Memory B cell (primary cell): ENCODE measurements at regions not wholly inside any gene's neighbourhood (a gene's known extent, or its start where the extent isn't known, plus 50 kb on each side); places are given as distances from the start of the nearest gene placed in this dataset.

ENCODE experiments used
- ATAC-seq: fragments of 150-1000 bp; cut with Tn5 transposase; 2 replicates; pipeline ENCODE4 v1.10.0; 2021; ENCODE audit warnings: low read depth, mild to moderate bottlenecking, moderate library complexity
- DNase-seq, 2 donors: peaks; one replicate each; pipeline ENCODE4 v3.0.0; 2022; ENCODE audit warnings: low spot score in 2 of 2
- H3K27ac Mint-ChIP-seq: one replicate; pipeline ENCODE4 v1.8.0; 2022; ENCODE audit warnings: mild to moderate bottlenecking, moderate library complexity, mixed read lengths
- H3K27me3 Mint-ChIP-seq: one replicate; pipeline ENCODE4 v1.8.0; 2022; ENCODE audit warnings: mixed read lengths
- H3K36me3 Mint-ChIP-seq: one replicate; pipeline ENCODE4 v1.8.0; 2022; ENCODE audit warnings: mild to moderate bottlenecking, mixed read lengths
- H3K4me1 Mint-ChIP-seq: one replicate; pipeline ENCODE4 v1.8.0; 2022; ENCODE audit warnings: mixed read lengths
- H3K4me3 Mint-ChIP-seq: one replicate; pipeline ENCODE4 v1.8.0; 2022; ENCODE audit warnings: mild to moderate bottlenecking, moderate library complexity, mixed read lengths
- H3K9me3 Mint-ChIP-seq: one replicate; pipeline ENCODE4 v1.8.0; 2022; ENCODE audit warnings: mixed read lengths

DNA sequence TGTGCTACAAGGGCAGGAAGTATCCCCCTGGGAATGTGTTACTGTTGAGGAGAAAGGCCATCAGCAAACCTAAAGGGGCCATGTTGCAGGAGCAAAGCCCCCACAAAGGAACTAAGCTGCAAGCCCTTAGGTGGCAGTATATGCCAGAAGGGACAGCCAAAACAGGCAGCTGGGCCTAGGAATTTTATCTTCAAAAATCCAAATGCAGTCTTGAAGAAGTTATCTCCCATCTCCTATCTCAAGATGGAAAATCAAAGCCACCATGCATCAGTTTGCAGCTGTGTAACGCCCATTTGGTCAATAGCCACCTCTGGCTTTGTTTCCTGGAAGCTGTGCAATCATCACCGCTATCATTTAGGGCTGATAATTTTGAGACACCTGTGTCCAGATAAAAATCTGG is 400.3 kb downstream of the ARHGEF28 start:
- H3K4me1 Mint-ChIP-seq: no peaks in the 10 kb centered on the region

GRCh38 chr5:74021126-74021525 is 395.1 kb downstream of the ARHGEF28 start:
- Mint-ChIP-seq H3K27ac (no peak overlapping the region), H3K27me3 (peaks cover 8% of the 10 kb centered on the region), H3K36me3 (no peaks in the 10 kb centered on the region), H3K9me3 (no peaks in the 10 kb centered on the region), H3K4me1 (no peaks in the 10 kb centered on the region), H3K4me3 (no peak overlapping the region)
- DNase-seq: no peak
- no peak for ATAC-seq

More for the DNA sequence above, 400.3 kb downstream of the ARHGEF28 start:
- no peak for ATAC-seq
- H3K9me3 Mint-ChIP-seq: no peaks in the 10 kb centered on the region
- H3K4me3 Mint-ChIP-seq: no peak overlapping the region
- no peaks in the 10 kb centered on the region for H3K36me3 Mint-ChIP-seq
- no peak for DNase-seq
- H3K27me3 Mint-ChIP-seq: peaks cover 5% of the 10 kb centered on the region
- H3K27ac Mint-ChIP-seq: no peak overlapping the region

DNA sequence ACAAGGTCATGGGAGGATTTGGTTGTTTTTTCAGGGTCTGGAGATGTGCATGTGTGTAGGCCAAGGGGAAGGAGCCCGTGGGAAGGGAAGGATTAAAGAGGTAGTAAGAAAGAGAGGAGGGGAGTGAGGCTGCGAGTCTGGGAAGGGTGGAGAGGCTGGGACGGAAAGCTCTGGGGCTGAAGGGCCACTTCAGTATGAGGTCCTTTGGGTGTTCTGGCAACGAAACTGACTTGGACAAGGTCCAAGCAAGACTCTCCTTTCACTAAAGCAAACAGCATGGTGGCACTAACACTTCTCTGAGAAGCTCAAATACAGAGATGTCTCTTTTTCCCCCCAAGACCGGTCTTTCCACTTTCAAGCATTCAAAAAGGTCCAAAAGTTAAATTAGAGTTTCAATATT is 394.5 kb downstream of the ARHGEF28 start:
- ATAC-seq: no peak
- no peaks in the 10 kb centered on the region for H3K9me3 Mint-ChIP-seq
- no peak for DNase-seq
- no peak overlapping the region for H3K4me3 Mint-ChIP-seq
- no peak overlapping the region for H3K27ac Mint-ChIP-seq
- no peaks in the 10 kb centered on the region for H3K4me1 Mint-ChIP-seq
- peaks cover 8% of the 10 kb centered on the region for H3K27me3 Mint-ChIP-seq
- H3K36me3 Mint-ChIP-seq: no peaks in the 10 kb centered on the region

DNA sequence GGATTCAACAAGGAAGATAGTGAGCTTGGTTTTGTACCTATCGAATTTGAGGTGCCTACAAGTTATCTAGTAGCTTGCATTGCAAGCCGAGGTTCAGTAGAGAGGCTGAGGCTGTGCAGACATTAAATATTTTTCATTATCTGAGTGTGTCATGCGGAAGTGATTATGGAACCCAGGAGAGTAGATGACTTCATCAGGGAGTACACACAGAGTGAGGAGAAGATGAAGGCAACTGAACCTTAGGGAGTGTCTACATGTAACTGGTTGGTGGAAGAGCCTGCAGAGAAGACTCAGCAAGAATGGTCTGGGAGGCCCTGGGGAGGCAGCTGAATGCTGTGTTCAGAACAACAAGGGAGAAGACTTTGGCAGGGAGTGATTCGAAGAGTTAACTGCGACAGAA is 393.9 kb downstream of the ARHGEF28 start:
- Mint-ChIP-seq H3K4me3 (no peak overlapping the region), H3K4me1 (no peaks in the 10 kb centered on the region), H3K36me3 (no peaks in the 10 kb centered on the region), H3K27ac (no peak overlapping the region), H3K27me3 (peaks cover 8% of the 10 kb centered on the region), H3K9me3 (no peaks in the 10 kb centered on the region)
- ATAC-seq: no peak
- no peak for DNase-seq

DNA sequence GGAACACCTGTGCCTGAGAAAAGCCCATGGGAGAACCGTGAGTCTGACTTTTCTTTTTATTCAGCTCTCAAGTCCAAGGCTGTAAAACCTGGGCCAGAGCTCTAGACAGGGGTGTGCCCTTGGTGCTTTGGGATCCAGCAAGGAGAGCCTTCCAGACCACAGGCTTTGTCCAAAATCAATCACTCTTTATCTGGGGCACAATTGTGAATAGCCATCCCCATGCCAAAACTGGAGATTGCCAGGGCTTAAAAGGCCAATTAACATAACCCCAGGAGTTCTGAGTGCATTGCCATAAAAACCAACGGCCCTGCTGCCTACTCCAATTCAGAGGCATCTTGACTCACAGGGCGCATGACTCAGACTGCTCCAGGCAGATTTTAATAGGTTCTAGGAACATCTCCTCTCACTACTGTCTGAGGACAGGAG is 391.8 kb downstream of the ARHGEF28 start:
- DNase-seq: no peak
- ATAC-seq: no peak
- no peaks in the 10 kb centered on the region for H3K36me3 Mint-ChIP-seq
- H3K4me3 Mint-ChIP-seq: no peak overlapping the region
- no peaks in the 10 kb centered on the region for H3K9me3 Mint-ChIP-seq
- no peak overlapping the region for H3K27ac Mint-ChIP-seq
- H3K27me3 Mint-ChIP-seq: peaks cover 7% of the 10 kb centered on the region
- no peaks in the 10 kb centered on the region for H3K4me1 Mint-ChIP-seq

GRCh38 chr5:74017112-74017511 is 391.1 kb downstream of the ARHGEF28 start:
- DNase-seq (no peak), ATAC-seq (no peak)
- Mint-ChIP-seq H3K27ac (no peak overlapping the region), H3K9me3 (no peaks in the 10 kb centered on the region), H3K4me1 (no peaks in the 10 kb centered on the region), H3K4me3 (no peak overlapping the region), H3K27me3 (peaks cover 7% of the 10 kb centered on the region), H3K36me3 (no peaks in the 10 kb centered on the region)

DNA sequence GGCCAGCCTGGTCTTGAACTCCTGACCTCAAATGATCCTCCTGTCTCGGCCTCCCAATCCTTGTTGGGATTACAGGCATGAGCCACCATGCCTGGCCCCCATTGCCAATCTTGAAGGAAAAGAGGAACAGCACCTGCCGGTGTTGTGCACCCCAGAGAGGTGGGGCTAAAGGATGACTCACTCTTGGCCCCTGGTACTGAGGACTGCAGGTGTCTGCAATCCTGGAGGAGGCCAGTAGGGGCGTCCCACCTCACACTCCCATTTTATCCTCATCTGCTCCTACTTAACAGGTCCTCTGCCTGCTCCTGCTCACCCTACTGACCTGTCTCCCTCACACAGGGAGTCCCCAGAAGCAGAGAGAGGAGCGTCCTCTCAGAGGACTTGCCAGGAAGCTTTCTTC is 390.4 kb downstream of the ARHGEF28 start:
- H3K4me3 Mint-ChIP-seq: no peak overlapping the region
- H3K36me3 Mint-ChIP-seq: no peaks in the 10 kb centered on the region
- no peak overlapping the region for H3K27ac Mint-ChIP-seq
- H3K9me3 Mint-ChIP-seq: no peaks in the 10 kb centered on the region
- peaks cover 9% of the 10 kb centered on the region for H3K27me3 Mint-ChIP-seq
- H3K4me1 Mint-ChIP-seq: no peaks in the 10 kb centered on the region
- DNase-seq (no peak), ATAC-seq (no peak)

- Mint-ChIP-seq H3K4me3 (no peak overlapping the region), H3K9me3 (no peaks in the 10 kb centered on the region), H3K36me3 (no peaks in the 10 kb centered on the region), H3K27me3 (peaks cover 9% of the 10 kb centered on the region), H3K4me1 (no peaks in the 10 kb centered on the region), H3K27ac (no peak overlapping the region)
- ATAC-seq (no peak), DNase-seq (no peak)
These were observed 389.7 kb downstream of the ARHGEF28 start for GRCh38 chr5:74015716-74016115.

DNA sequence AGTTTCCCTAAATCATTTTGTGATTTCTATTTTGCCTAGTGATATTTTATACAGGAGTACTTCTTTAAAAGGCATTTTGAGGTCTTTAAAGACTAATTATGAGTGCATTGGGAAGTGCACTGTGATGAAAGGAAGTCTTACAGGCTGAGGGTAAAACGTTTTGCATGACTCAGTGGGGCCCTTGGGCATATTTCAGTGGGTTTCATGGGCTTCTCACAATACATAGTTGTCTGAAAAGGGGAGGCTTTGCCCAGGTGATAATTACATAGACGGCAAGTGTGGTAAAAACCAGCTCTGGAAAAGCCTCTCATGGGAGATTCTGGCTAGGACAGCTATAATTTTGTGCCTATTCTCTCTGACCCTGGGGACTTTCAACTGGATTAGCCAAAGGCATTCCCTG is 387.2 kb downstream of the ARHGEF28 start:
- Mint-ChIP-seq H3K9me3 (peaks cover 3% of the 10 kb centered on the region), H3K27me3 (peaks cover 16% of the 10 kb centered on the region), H3K4me1 (no peaks in the 10 kb centered on the region), H3K4me3 (no peak overlapping the region), H3K36me3 (no peaks in the 10 kb centered on the region), H3K27ac (no peak overlapping the region)
- ATAC-seq: no peak
- no peak for DNase-seq

GRCh38 chr5:74009502-74009901 is 383.5 kb downstream of the ARHGEF28 start:
- Mint-ChIP-seq H3K4me1 (no peaks in the 10 kb centered on the region), H3K27me3 (peaks cover 18% of the 10 kb centered on the region), H3K36me3 (no peaks in the 10 kb centered on the region), H3K4me3 (no peak overlapping the region), H3K9me3 (peaks cover 3% of the 10 kb centered on the region), H3K27ac (no peak overlapping the region)
- no peak for DNase-seq
- ATAC-seq: no peak

DNA sequence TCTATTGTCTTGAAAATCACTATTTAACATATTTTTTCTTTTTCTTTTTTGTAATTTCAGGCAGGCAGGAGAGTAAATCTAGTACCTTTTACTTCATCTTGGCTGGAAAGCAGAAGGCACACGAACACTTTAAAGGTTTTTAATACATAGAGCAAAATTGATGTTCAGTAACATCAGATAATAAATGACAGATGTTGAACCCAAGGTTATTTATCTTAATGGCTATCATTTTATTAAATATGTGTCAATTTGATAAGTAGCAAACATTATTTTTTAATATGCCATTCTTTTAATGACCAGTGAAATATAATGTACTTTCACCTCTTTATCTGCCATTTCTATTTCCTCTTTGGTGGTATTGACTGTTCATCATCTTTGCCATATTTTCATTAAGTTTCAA is 381.2 kb downstream of the ARHGEF28 start:
- no peak overlapping the region for H3K27ac Mint-ChIP-seq
- H3K27me3 Mint-ChIP-seq: peaks cover 17% of the 10 kb centered on the region
- ATAC-seq: no peak
- no peaks in the 10 kb centered on the region for H3K36me3 Mint-ChIP-seq
- DNase-seq: no peak
- peaks cover 3% of the 10 kb centered on the region for H3K9me3 Mint-ChIP-seq
- H3K4me1 Mint-ChIP-seq: no peaks in the 10 kb centered on the region
- no peak overlapping the region for H3K4me3 Mint-ChIP-seq

DNA sequence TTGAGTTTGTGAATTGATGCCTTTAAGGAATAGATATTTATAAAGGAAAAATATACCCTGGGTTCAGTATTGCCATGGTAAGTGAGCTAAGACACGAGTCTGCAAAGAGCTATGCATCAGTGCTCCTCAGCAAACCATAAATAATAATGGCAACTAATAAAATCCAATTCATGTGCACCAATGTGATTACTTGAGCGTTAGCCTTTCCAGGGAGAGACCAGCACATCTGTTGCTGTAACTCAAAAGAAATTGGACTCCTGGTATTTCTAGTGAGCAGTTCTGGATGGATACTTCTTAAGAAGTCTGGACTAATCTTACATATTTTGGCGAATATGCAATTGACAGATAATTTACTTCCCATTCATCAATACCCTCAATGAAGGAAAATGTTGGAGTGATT is 373.3 kb downstream of the ARHGEF28 start:
- no peaks in the 10 kb centered on the region for H3K36me3 Mint-ChIP-seq
- DNase-seq (no peak), ATAC-seq (no peak)
- no peaks in the 10 kb centered on the region for H3K9me3 Mint-ChIP-seq
- no peak overlapping the region for H3K4me3 Mint-ChIP-seq
- no peak overlapping the region for H3K27ac Mint-ChIP-seq
- no peaks in the 10 kb centered on the region for H3K4me1 Mint-ChIP-seq
- no peaks in the 10 kb centered on the region for H3K27me3 Mint-ChIP-seq

- Mint-ChIP-seq H3K27ac (no peak overlapping the region), H3K27me3 (no peaks in the 10 kb centered on the region), H3K9me3 (peaks cover 3% of the 10 kb centered on the region), H3K36me3 (no peaks in the 10 kb centered on the region), H3K4me1 (no peaks in the 10 kb centered on the region), H3K4me3 (no peak overlapping the region)
- ATAC-seq (no peak), DNase-seq (no peak)
These were observed 372.5 kb downstream of the ARHGEF28 start for GRCh38 chr5:73998489-73998888.

- Mint-ChIP-seq H3K4me1 (no peaks in the 10 kb centered on the region), H3K9me3 (peaks cover 3% of the 10 kb centered on the region), H3K4me3 (no peak overlapping the region), H3K27ac (no peak overlapping the region), H3K36me3 (no peaks in the 10 kb centered on the region), H3K27me3 (no peaks in the 10 kb centered on the region)
- ATAC-seq (no peak), DNase-seq (no peak)
These were observed 372.0 kb downstream of the ARHGEF28 start for GRCh38 chr5:73997960-73998359.

DNA sequence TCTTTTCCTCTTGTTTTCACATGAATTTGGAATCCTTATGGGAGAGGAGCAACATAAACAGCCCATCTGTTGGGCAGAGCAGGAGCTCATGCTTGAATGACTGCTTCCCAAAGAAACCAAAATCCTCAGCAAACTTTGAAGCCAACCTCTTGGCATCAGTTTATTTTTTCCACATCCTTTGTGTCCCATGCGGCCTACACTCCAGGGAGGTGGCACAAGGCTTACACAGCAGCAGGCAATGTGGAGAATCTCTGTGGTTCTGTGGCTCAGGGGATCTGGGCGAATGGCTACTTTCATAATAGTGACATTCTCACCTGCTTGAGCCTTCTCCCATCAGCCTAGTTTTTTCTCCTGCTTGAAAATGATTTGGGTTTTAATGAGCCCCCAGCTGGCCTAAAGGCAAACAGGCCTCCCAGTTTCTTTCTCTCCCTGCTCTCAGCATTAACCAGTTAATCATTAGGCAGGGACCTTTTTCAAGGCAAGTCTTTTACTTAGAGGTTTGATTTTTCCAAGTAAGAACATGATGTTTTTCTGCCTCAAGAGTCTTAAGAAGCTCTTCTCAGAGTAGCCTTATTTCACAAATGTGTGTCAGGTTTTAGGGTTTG is 370.3 kb downstream of the ARHGEF28 start:
- Mint-ChIP-seq H3K9me3 (peaks cover 3% of the 10 kb centered on the region), H3K27me3 (no peaks in the 10 kb centered on the region), H3K4me1 (no peaks in the 10 kb centered on the region), H3K4me3 (no peak overlapping the region), H3K27ac (no peak overlapping the region), H3K36me3 (no peaks in the 10 kb centered on the region)
- DNase-seq: no peak
- no peak for ATAC-seq
